ENCODE measurements at regions not wholly inside any gene's neighbourhood (a gene's known extent, or its start where the extent isn't known, plus 50 kb on each side); places are given as distances from the start of the nearest gene placed in this dataset.

- Histone ChIP-seq H3K36me3 (ENCODE audit: control insufficient read depth, insufficient read depth, low read length) (no peaks in the 10 kb centered on the region), H3K4me3 (ENCODE audit: low read depth, low read length) (no peak overlapping the region), H3K27me3 (ENCODE audit: control insufficient read depth, insufficient read depth, low read length) (no peaks in the 10 kb centered on the region)
- TF ChIP-seq CTCF (IDR thresholded peaks at IDR 0.05; ENCODE audit: insufficient read depth, low read depth, low read length) = no peak
- POLR2A ChIA-PET = no interaction called here
- DNase-seq (ENCODE audit: low read depth) = no peak
- CTCF ChIA-PET = no interaction called here
These were observed 736.7 kb upstream of the PTBP2 start for GRCh38 chr1:95984798-95985374.

- no peak for DNase-seq (ENCODE audit: low read depth)
- ChIA-PET POLR2A (no interaction called here), CTCF (no interaction called here)
- Histone ChIP-seq H3K36me3 (ENCODE audit: control insufficient read depth, insufficient read depth, low read length) (no peaks in the 10 kb centered on the region), H3K4me3 (ENCODE audit: low read depth, low read length) (no peak overlapping the region), H3K27me3 (ENCODE audit: control insufficient read depth, insufficient read depth, low read length) (no peaks in the 10 kb centered on the region)
- no peak for TF ChIP-seq CTCF (IDR thresholded peaks at IDR 0.05; ENCODE audit: insufficient read depth, low read depth, low read length)
These were observed 731.6 kb upstream of the PTBP2 start for GRCh38 chr1:95990033-95990432.

GRCh38 chr1:95991787-95992520, 729.6 kb upstream of the PTBP2 start:
- no peaks in the 10 kb centered on the region for H3K27me3 ChIP-seq (ENCODE audit: control insufficient read depth, insufficient read depth, low read length)
- DNase-seq (ENCODE audit: low read depth) = no peak
- TF ChIP-seq CTCF (IDR thresholded peaks at IDR 0.05; ENCODE audit: insufficient read depth, low read depth, low read length) = no peak
- H3K36me3 ChIP-seq (ENCODE audit: control insufficient read depth, insufficient read depth, low read length) = no peaks in the 10 kb centered on the region
- no peak overlapping the region for H3K4me3 ChIP-seq (ENCODE audit: low read depth, low read length)
- CTCF ChIA-PET = no interaction called here
- POLR2A ChIA-PET = no interaction called here

GRCh38 chr1:95994643-95995042, 726.9 kb upstream of the PTBP2 start:
- CTCF ChIA-PET = no interaction called here
- no peak for DNase-seq (ENCODE audit: low read depth)

GRCh38 chr1:96002201-96002600, 719.4 kb upstream of the PTBP2 start:
- DNase-seq (ENCODE audit: low read depth) = no peak
- Histone ChIP-seq H3K27me3 (ENCODE audit: control insufficient read depth, insufficient read depth, low read length) (no peaks in the 10 kb centered on the region), H3K36me3 (ENCODE audit: control insufficient read depth, insufficient read depth, low read length) (no peaks in the 10 kb centered on the region), H3K4me3 (ENCODE audit: low read depth, low read length) (no peak overlapping the region)
- POLR2A ChIA-PET = no interaction called here
- no peak for TF ChIP-seq CTCF (IDR thresholded peaks at IDR 0.05; ENCODE audit: insufficient read depth, low read depth, low read length)
- CTCF ChIA-PET = no interaction called here

More at GRCh38 chr1:95994643-95995042, 726.9 kb upstream of the PTBP2 start:
- Histone ChIP-seq H3K27me3 (ENCODE audit: control insufficient read depth, insufficient read depth, low read length) (no peaks in the 10 kb centered on the region), H3K4me3 (ENCODE audit: low read depth, low read length) (no peak overlapping the region), H3K36me3 (ENCODE audit: control insufficient read depth, insufficient read depth, low read length) (no peaks in the 10 kb centered on the region)
- no peak for TF ChIP-seq CTCF (IDR thresholded peaks at IDR 0.05; ENCODE audit: insufficient read depth, low read depth, low read length)
- POLR2A ChIA-PET = no interaction called here

Measured in BJ (cell line).